HepG2 (cell line): ENCODE measurements at regions not wholly inside any gene's neighbourhood (a gene's known extent, or its start where the extent isn't known, plus 50 kb on each side); places are given as distances from the start of the nearest gene placed in this dataset.

Source experiments
- AHR ChIP-seq: IDR thresholded peaks from 2 replicates; pipeline ENCODE4 v1.6.1; 2018; ENCODE audit warnings: missing genetic modification reagents, missing compliant biosample characterization
- CHCHD3 ChIP-seq: sonication (generic); formaldehyde crosslinking; IDR thresholded peaks from 2 replicates; pipeline ENCODE4 v1.8.0; 2022; ENCODE audit warnings: mild to moderate bottlenecking, missing genetic modification reagents, moderate library complexity
- ESRRA ChIP-seq: sonication (generic); formaldehyde crosslinking; IDR thresholded peaks from 2 replicates; pipeline ENCODE4 v1.5.1; 2020; ENCODE audit warnings: mild to moderate bottlenecking, low read depth, missing genetic modification reagents
- HCFC1 ChIP-seq: fragments of 150-350 bp; IDR thresholded peaks from 2 replicates; pipeline ENCODE4 v1.6.1; 2014; ENCODE audit warnings: low read depth, low read length
- HNRNPLL ChIP-seq: fragments of 200-400 bp; formaldehyde crosslinking; IDR thresholded peaks from 2 replicates; pipeline ENCODE4 v1.6.1; 2017; ENCODE audit warnings: mild to moderate bottlenecking, low read depth, low read length; ENCODE audit not compliant: poor library complexity, severe bottlenecking
- MBD4 ChIP-seq: IDR thresholded peaks from 2 replicates; pipeline ENCODE4 v1.6.1; 2012; ENCODE audit warnings: low read length, inconsistent platforms, borderline replicate concordance
- MXD3 ChIP-seq: IDR thresholded peaks from 2 replicates; pipeline ENCODE4 v1.6.1; 2016; ENCODE audit warnings: mild to moderate bottlenecking, missing biosample characterization, missing genetic modification reagents
- PRDM10 ChIP-seq: sonication (generic); formaldehyde crosslinking; IDR thresholded peaks from 2 replicates; pipeline ENCODE4 v1.4.0; 2020; ENCODE audit warnings: low read depth, missing genetic modification reagents
- RAD21 ChIP-seq: fragments of 450-650 bp; formaldehyde crosslinking; IDR thresholded peaks from 2 replicates; pipeline ENCODE4 v1.5.0; 2020; ENCODE audit warnings: mild to moderate bottlenecking
- ZBTB39 ChIP-seq: sonication (generic); formaldehyde crosslinking; IDR thresholded peaks from 2 replicates; pipeline ENCODE4 v1.5.0; 2020; ENCODE audit warnings: missing genetic modification reagents
- ZFP41 ChIP-seq: sonication (generic); formaldehyde crosslinking; IDR thresholded peaks from 2 replicates; pipeline ENCODE4 v1.4.0; 2020; ENCODE audit warnings: mild to moderate bottlenecking, missing genetic modification reagents, borderline replicate concordance
- ZNF20 ChIP-seq: sonication (generic); formaldehyde crosslinking; IDR thresholded peaks from 2 replicates; pipeline ENCODE4 v1.4.0; 2020; ENCODE audit warnings: mild to moderate bottlenecking, moderate library complexity, missing genetic modification reagents
- ZNF276 ChIP-seq: sonication (generic); formaldehyde crosslinking; IDR thresholded peaks from 2 replicates; pipeline ENCODE4 v1.4.0; 2020; ENCODE audit warnings: mild to moderate bottlenecking, low read depth, missing genetic modification reagents
- ZNF580 ChIP-seq: IDR thresholded peaks from 2 replicates; pipeline ENCODE4 v1.6.1; 2016; ENCODE audit warnings: low read depth, borderline replicate concordance
- ZNF619 ChIP-seq: sonication (generic); formaldehyde crosslinking; IDR thresholded peaks from 2 replicates; pipeline ENCODE4 v1.4.0; 2020; ENCODE audit warnings: mild to moderate bottlenecking, missing genetic modification reagents
- ZNF770 ChIP-seq: sonication (generic); formaldehyde crosslinking; IDR thresholded peaks from 2 replicates; pipeline ENCODE4 v1.5.0; 2020; ENCODE audit warnings: mild to moderate bottlenecking, missing genetic modification reagents
- ZSCAN31 ChIP-seq: sonication (generic); formaldehyde crosslinking; IDR thresholded peaks from 2 replicates; pipeline ENCODE4 v1.5.0; 2020; ENCODE audit warnings: low read depth, mild to moderate bottlenecking, missing genetic modification reagents

- TF ChIP-seq PRDM10 (CRISPR knock-in tag), result no peak
- no peak for TF ChIP-seq ZNF580 (CRISPR knock-in tag)
- TF ChIP-seq MBD4, result no peak
- TF ChIP-seq MXD3 (CRISPR knock-in tag), result no peak
- no peak for TF ChIP-seq ZNF770 (CRISPR knock-in tag)
- no peak for TF ChIP-seq RAD21
- no peak for TF ChIP-seq ZFP41 (CRISPR knock-in tag)
- no peak for TF ChIP-seq AHR (CRISPR knock-in tag)
- no peak for TF ChIP-seq ZSCAN31 (CRISPR knock-in tag)
- no peak for TF ChIP-seq ZNF619 (CRISPR knock-in tag)
- no peak for TF ChIP-seq CHCHD3 (CRISPR knock-in tag)
- TF ChIP-seq HCFC1, result no peak
- TF ChIP-seq ZBTB39 (CRISPR knock-in tag), result no peak
- TF ChIP-seq ZNF276 (CRISPR knock-in tag), result no peak
- no peak for TF ChIP-seq ESRRA (CRISPR knock-in tag)
- TF ChIP-seq ZNF20 (CRISPR knock-in tag), result no peak
- TF ChIP-seq HNRNPLL, result no peak
These were observed 71.5 kb downstream of the NCR2 start (continued) for GRCh38 chr6:41406728-41407489.
